ENCODE measurements at regions not wholly inside any gene's neighbourhood (a gene's known extent, or its start where the extent isn't known, plus 50 kb on each side); places are given as distances from the start of the nearest gene placed in this dataset.

DNA sequence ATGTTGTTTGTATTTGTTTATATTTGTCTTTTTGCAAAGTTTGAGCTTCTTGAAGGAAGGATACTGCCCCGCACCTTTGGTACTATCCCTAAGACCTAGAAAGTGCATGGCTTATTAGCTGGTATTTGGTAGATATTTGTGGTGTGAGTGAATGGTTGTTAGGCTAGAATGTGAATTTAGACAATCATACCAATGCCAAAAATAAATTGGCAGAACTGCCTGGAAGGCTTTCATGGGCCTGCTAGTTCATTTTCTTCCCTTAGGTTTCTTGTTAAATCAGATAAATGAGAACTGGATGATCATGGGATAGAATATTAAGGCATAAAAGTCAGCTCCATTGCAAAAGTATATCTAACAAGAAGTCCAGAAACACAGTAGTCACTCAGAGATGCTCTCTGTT, 147.5 kb upstream of the TSLP start:
- Histone ChIP-seq H3K9me3 (ENCODE audit: low read length) (no peaks in the 10 kb centered on the region), H3K36me3 (ENCODE audit: insufficient read depth, low read length) (no peaks in the 10 kb centered on the region), H3K9ac (ENCODE audit: low read length) (no peak overlapping the region), H3F3A (ENCODE audit: insufficient read depth, low read length) (no peaks in the 10 kb centered on the region), H3K4me1 (ENCODE audit: insufficient read depth, low read length, severe bottlenecking) (no peaks in the 10 kb centered on the region), H3K4me3 (ENCODE audit: low read depth, low read length, poor library complexity, severe bottlenecking) (no peak overlapping the region), H3K27me3 (ENCODE audit: insufficient read depth, low read length) (no peaks in the 10 kb centered on the region), H3K9me2 (ENCODE audit: low read depth, low read length) (no peaks in the 10 kb centered on the region), H4K20me1 (ENCODE audit: insufficient read depth, low read length) (no peaks in the 10 kb centered on the region), H3K79me2 (ENCODE audit: insufficient read depth, low read length) (no peaks in the 10 kb centered on the region), H3K4me2 (ENCODE audit: low read length) (no peak overlapping the region), H3K27ac (ENCODE audit: low read depth, low read length, poor library complexity, severe bottlenecking) (no peak overlapping the region), H2AFZ (ENCODE audit: low read length) (no peak overlapping the region)
- TF ChIP-seq EZH2 (IDR thresholded peaks at IDR 0.05; ENCODE audit: borderline replicate concordance, low read length) (no peak), CTCF (IDR thresholded peaks at IDR 0.05; ENCODE audit: low read length) (no peak)

GRCh38 chr5:110925398-110925797, 146.1 kb upstream of the TSLP start:
- no peaks in the 10 kb centered on the region for H4K20me1 ChIP-seq (ENCODE audit: insufficient read depth, low read length)
- TF ChIP-seq EZH2 (IDR thresholded peaks at IDR 0.05; ENCODE audit: borderline replicate concordance, low read length) (no peak), CTCF (IDR thresholded peaks at IDR 0.05; ENCODE audit: low read length) (no peak)
- H3K9me2 ChIP-seq (ENCODE audit: low read depth, low read length): no peaks in the 10 kb centered on the region
- no peak overlapping the region for H3K27ac ChIP-seq (ENCODE audit: low read depth, low read length, poor library complexity, severe bottlenecking)
- H3K4me2 ChIP-seq (ENCODE audit: low read length): no peak overlapping the region
- no peak overlapping the region for H3K4me3 ChIP-seq (ENCODE audit: low read depth, low read length, poor library complexity, severe bottlenecking)
- no peaks in the 10 kb centered on the region for H3K79me2 ChIP-seq (ENCODE audit: insufficient read depth, low read length)
- no peaks in the 10 kb centered on the region for H3K9me3 ChIP-seq (ENCODE audit: low read length)
- no peak overlapping the region for H3K9ac ChIP-seq (ENCODE audit: low read length)
- no peaks in the 10 kb centered on the region for H3K36me3 ChIP-seq (ENCODE audit: insufficient read depth, low read length)
- no peaks in the 10 kb centered on the region for H3F3A ChIP-seq (ENCODE audit: insufficient read depth, low read length)
- no peaks in the 10 kb centered on the region for H3K27me3 ChIP-seq (ENCODE audit: insufficient read depth, low read length)
- H3K4me1 ChIP-seq (ENCODE audit: insufficient read depth, low read length, severe bottlenecking): no peaks in the 10 kb centered on the region
- H2AFZ ChIP-seq (ENCODE audit: low read length): no peak overlapping the region

- H3K9ac ChIP-seq (ENCODE audit: low read length): no peak overlapping the region
- no peak overlapping the region for H3K4me3 ChIP-seq (ENCODE audit: low read depth, low read length, poor library complexity, severe bottlenecking)
- no peaks in the 10 kb centered on the region for H3K36me3 ChIP-seq (ENCODE audit: insufficient read depth, low read length)
- no peaks in the 10 kb centered on the region for H4K20me1 ChIP-seq (ENCODE audit: insufficient read depth, low read length)
- no peaks in the 10 kb centered on the region for H3F3A ChIP-seq (ENCODE audit: insufficient read depth, low read length)
- H2AFZ ChIP-seq (ENCODE audit: low read length): no peak overlapping the region
- no peak overlapping the region for H3K27ac ChIP-seq (ENCODE audit: low read depth, low read length, poor library complexity, severe bottlenecking)
- TF ChIP-seq EZH2 (IDR thresholded peaks at IDR 0.05; ENCODE audit: borderline replicate concordance, low read length) (no peak), CTCF (IDR thresholded peaks at IDR 0.05; ENCODE audit: low read length) (no peak)
- no peak overlapping the region for H3K4me2 ChIP-seq (ENCODE audit: low read length)
- H3K9me2 ChIP-seq (ENCODE audit: low read depth, low read length): no peaks in the 10 kb centered on the region
- no peaks in the 10 kb centered on the region for H3K27me3 ChIP-seq (ENCODE audit: insufficient read depth, low read length)
- H3K9me3 ChIP-seq (ENCODE audit: low read length): no peaks in the 10 kb centered on the region
- H3K4me1 ChIP-seq (ENCODE audit: insufficient read depth, low read length, severe bottlenecking): no peaks in the 10 kb centered on the region
- H3K79me2 ChIP-seq (ENCODE audit: insufficient read depth, low read length): no peaks in the 10 kb centered on the region
Observed at GRCh38 chr5:110925916-110926315, 145.6 kb upstream of the TSLP start.
